ENCODE measurements at regions not wholly inside any gene's neighbourhood (a gene's known extent, or its start where the extent isn't known, plus 50 kb on each side); places are given as distances from the start of the nearest gene placed in this dataset.

GRCh38 chr14:71780075-71780474 is 152.2 kb upstream of the RGS6 start:
- H3K36me3 ChIP-seq (ENCODE audit: control insufficient read depth in 1 of 2, insufficient read depth in 2 of 2, low read depth in 1 of 2, low read length in 2 of 2): no peaks in the 10 kb centered on the region
- H3K18ac ChIP-seq (ENCODE audit: low read depth in 1 of 2, low read length in 2 of 2): no peak overlapping the region
- no peak overlapping the region for H2AFZ ChIP-seq (ENCODE audit: low read depth, low read length)
- no peak overlapping the region for H4K91ac ChIP-seq (ENCODE audit: low read length)
- H3K4me3 ChIP-seq (ENCODE audit: insufficient read depth in 1 of 2, low read depth in 1 of 2, low read length in 2 of 2): no peak overlapping the region
- H3K79me1 ChIP-seq (replicated peaks; ENCODE audit: low read length, poor library complexity, severe bottlenecking): no peaks in the 10 kb centered on the region
- no peaks in the 10 kb centered on the region for H3K9me3 ChIP-seq (ENCODE audit: control insufficient read depth, low read length)
- H2AK5ac ChIP-seq (ENCODE audit: low read length, severe bottlenecking): no peak overlapping the region
- no peak overlapping the region for H2BK120ac ChIP-seq (ENCODE audit: low read depth, low read length)
- H3K27me3 ChIP-seq (ENCODE audit: control insufficient read depth in 1 of 2, insufficient read depth in 1 of 2, low read length in 2 of 2): no peaks in the 10 kb centered on the region
- no peaks in the 10 kb centered on the region for H3K4me1 ChIP-seq (ENCODE audit: control insufficient read depth, insufficient read depth, low read depth, low read length)
- WGBS: 73% methylated on average over 2 of the region's 2 CpGs
- H2BK15ac ChIP-seq (ENCODE audit: low read depth, poor library complexity, severe bottlenecking): no peak overlapping the region
- no peak overlapping the region for H3K27ac ChIP-seq (ENCODE audit: low read length, poor library complexity, severe bottlenecking)
- H3K4me2 ChIP-seq (ENCODE audit: low read length, poor library complexity, severe bottlenecking): no peak overlapping the region
- no peak overlapping the region for H4K8ac ChIP-seq (ENCODE audit: low read length)
- H3K9ac ChIP-seq (ENCODE audit: low read length): no peak overlapping the region
- H3K23ac ChIP-seq (ENCODE audit: low read length in 2 of 2): no peak overlapping the region
- no peak overlapping the region for H2BK5ac ChIP-seq (ENCODE audit: low read depth, low read length, poor library complexity, severe bottlenecking)
- H2BK12ac ChIP-seq (ENCODE audit: low read length in 2 of 2): no peak overlapping the region
- no peak overlapping the region for H3K14ac ChIP-seq (ENCODE audit: low read length in 2 of 2)
- no peak overlapping the region for H3K4ac ChIP-seq (ENCODE audit: low read depth in 1 of 2, low read length in 2 of 2)
- DNase-seq: no peak

- Histone ChIP-seq H3K4me2 (ENCODE audit: low read length, poor library complexity, severe bottlenecking) (no peak overlapping the region), H2BK12ac (ENCODE audit: low read length in 2 of 2) (no peak overlapping the region), H3K9me3 (ENCODE audit: control insufficient read depth, low read length) (no peaks in the 10 kb centered on the region), H3K9ac (ENCODE audit: low read length) (no peak overlapping the region), H4K91ac (ENCODE audit: low read length) (no peak overlapping the region), H2BK120ac (ENCODE audit: low read depth, low read length) (no peak overlapping the region), H2AK5ac (ENCODE audit: low read length, severe bottlenecking) (no peak overlapping the region), H2BK5ac (ENCODE audit: low read depth, low read length, poor library complexity, severe bottlenecking) (no peak overlapping the region), H3K79me1 (replicated peaks; ENCODE audit: low read length, poor library complexity, severe bottlenecking) (no peaks in the 10 kb centered on the region), H3K4me1 (ENCODE audit: control insufficient read depth, insufficient read depth, low read depth, low read length) (no peaks in the 10 kb centered on the region), H3K18ac (ENCODE audit: low read depth in 1 of 2, low read length in 2 of 2) (no peak overlapping the region), H3K4ac (ENCODE audit: low read depth in 1 of 2, low read length in 2 of 2) (no peak overlapping the region), H3K36me3 (ENCODE audit: control insufficient read depth in 1 of 2, insufficient read depth in 2 of 2, low read depth in 1 of 2, low read length in 2 of 2) (no peaks in the 10 kb centered on the region), H3K14ac (ENCODE audit: low read length in 2 of 2) (no peak overlapping the region), H3K23ac (ENCODE audit: low read length in 2 of 2) (no peak overlapping the region), H3K4me3 (ENCODE audit: insufficient read depth in 1 of 2, low read depth in 1 of 2, low read length in 2 of 2) (no peak overlapping the region), H2AFZ (ENCODE audit: low read depth, low read length) (no peak overlapping the region), H4K8ac (ENCODE audit: low read length) (no peak overlapping the region), H2BK15ac (ENCODE audit: low read depth, poor library complexity, severe bottlenecking) (no peak overlapping the region), H3K27ac (ENCODE audit: low read length, poor library complexity, severe bottlenecking) (no peak overlapping the region), H3K27me3 (ENCODE audit: control insufficient read depth in 1 of 2, insufficient read depth in 1 of 2, low read length in 2 of 2) (no peaks in the 10 kb centered on the region)
- no peak for DNase-seq
- WGBS: 48% methylated on average over 1 of the region's 3 CpGs
Measured at GRCh38 chr14:71780822-71781221, 151.4 kb upstream of the RGS6 start.

DNA sequence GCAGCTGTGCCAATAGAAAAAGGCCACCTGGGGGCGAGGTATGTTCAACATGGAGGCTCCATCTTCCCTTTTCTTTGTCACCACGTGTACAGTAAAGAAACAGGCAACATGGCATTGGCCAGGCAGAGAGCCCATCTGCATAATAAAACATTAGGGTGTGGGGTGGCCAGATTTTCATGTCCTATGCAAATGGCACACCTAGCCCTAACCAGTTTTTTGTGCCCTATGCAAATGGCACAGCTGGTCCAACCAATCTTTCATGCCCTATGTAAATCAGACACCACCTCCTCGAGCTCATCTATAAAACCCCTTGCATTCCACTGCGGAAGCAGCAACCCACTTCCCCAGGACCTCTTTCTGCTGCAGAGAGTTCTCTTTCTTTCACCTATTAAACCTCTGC is 149.1 kb upstream of the RGS6 start:
- H3K4me2 ChIP-seq (ENCODE audit: low read length, poor library complexity, severe bottlenecking): no peak overlapping the region
- H3K4me3 ChIP-seq (ENCODE audit: insufficient read depth in 1 of 2, low read depth in 1 of 2, low read length in 2 of 2): no peak overlapping the region
- H2BK120ac ChIP-seq (ENCODE audit: low read depth, low read length): no peak overlapping the region
- DNase-seq: no peak
- no peak overlapping the region for H3K9ac ChIP-seq (ENCODE audit: low read length)
- no peaks in the 10 kb centered on the region for H3K27me3 ChIP-seq (ENCODE audit: control insufficient read depth in 1 of 2, insufficient read depth in 1 of 2, low read length in 2 of 2)
- H3K27ac ChIP-seq (ENCODE audit: low read length, poor library complexity, severe bottlenecking): no peak overlapping the region
- H2BK12ac ChIP-seq (ENCODE audit: low read length in 2 of 2): no peak overlapping the region
- H4K91ac ChIP-seq (ENCODE audit: low read length): peak overlapping the region; percentile 15
- H3K23ac ChIP-seq (ENCODE audit: low read length in 2 of 2): no peak overlapping the region
- no peaks in the 10 kb centered on the region for H3K4me1 ChIP-seq (ENCODE audit: control insufficient read depth, insufficient read depth, low read depth, low read length)
- no peak overlapping the region for H3K4ac ChIP-seq (ENCODE audit: low read depth in 1 of 2, low read length in 2 of 2)
- no peak overlapping the region for H2BK5ac ChIP-seq (ENCODE audit: low read depth, low read length, poor library complexity, severe bottlenecking)
- no peak overlapping the region for H3K14ac ChIP-seq (ENCODE audit: low read length in 2 of 2)
- H2AK5ac ChIP-seq (ENCODE audit: low read length, severe bottlenecking): no peak overlapping the region
- H3K36me3 ChIP-seq (ENCODE audit: control insufficient read depth in 1 of 2, insufficient read depth in 2 of 2, low read depth in 1 of 2, low read length in 2 of 2): no peaks in the 10 kb centered on the region
- H3K18ac ChIP-seq (ENCODE audit: low read depth in 1 of 2, low read length in 2 of 2): no peak overlapping the region
- H3K79me1 ChIP-seq (replicated peaks; ENCODE audit: low read length, poor library complexity, severe bottlenecking): no peaks in the 10 kb centered on the region
- no peak overlapping the region for H2BK15ac ChIP-seq (ENCODE audit: low read depth, poor library complexity, severe bottlenecking)
- H2AFZ ChIP-seq (ENCODE audit: low read depth, low read length): no peak overlapping the region
- 45% methylated on average over 3 of the region's 4 CpGs for WGBS
- H4K8ac ChIP-seq (ENCODE audit: low read length): no peak overlapping the region
- no peaks in the 10 kb centered on the region for H3K9me3 ChIP-seq (ENCODE audit: control insufficient read depth, low read length)

GRCh38 chr14:71783786-71784185 is 148.4 kb upstream of the RGS6 start:
- no peak overlapping the region for H3K14ac ChIP-seq (ENCODE audit: low read length in 2 of 2)
- H3K18ac ChIP-seq (ENCODE audit: low read depth in 1 of 2, low read length in 2 of 2): no peak overlapping the region
- no peak overlapping the region for H4K8ac ChIP-seq (ENCODE audit: low read length)
- H3K9ac ChIP-seq (ENCODE audit: low read length): no peak overlapping the region
- H4K91ac ChIP-seq (ENCODE audit: low read length): no peak overlapping the region
- no peak overlapping the region for H3K4me2 ChIP-seq (ENCODE audit: low read length, poor library complexity, severe bottlenecking)
- H3K4me3 ChIP-seq (ENCODE audit: insufficient read depth in 1 of 2, low read depth in 1 of 2, low read length in 2 of 2): no peak overlapping the region
- no peaks in the 10 kb centered on the region for H3K27me3 ChIP-seq (ENCODE audit: control insufficient read depth in 1 of 2, insufficient read depth in 1 of 2, low read length in 2 of 2)
- H3K36me3 ChIP-seq (ENCODE audit: control insufficient read depth in 1 of 2, insufficient read depth in 2 of 2, low read depth in 1 of 2, low read length in 2 of 2): no peaks in the 10 kb centered on the region
- WGBS: 74% methylated on average over 4 of the region's 4 CpGs
- H2BK15ac ChIP-seq (ENCODE audit: low read depth, poor library complexity, severe bottlenecking): no peak overlapping the region
- H3K23ac ChIP-seq (ENCODE audit: low read length in 2 of 2): no peak overlapping the region
- no peak overlapping the region for H2BK5ac ChIP-seq (ENCODE audit: low read depth, low read length, poor library complexity, severe bottlenecking)
- H3K27ac ChIP-seq (ENCODE audit: low read length, poor library complexity, severe bottlenecking): no peak overlapping the region
- H2AFZ ChIP-seq (ENCODE audit: low read depth, low read length): no peak overlapping the region
- no peak overlapping the region for H2BK120ac ChIP-seq (ENCODE audit: low read depth, low read length)
- DNase-seq: no peak
- H3K4me1 ChIP-seq (ENCODE audit: control insufficient read depth, insufficient read depth, low read depth, low read length): no peaks in the 10 kb centered on the region
- H3K79me1 ChIP-seq (replicated peaks; ENCODE audit: low read length, poor library complexity, severe bottlenecking): no peaks in the 10 kb centered on the region
- no peak overlapping the region for H2BK12ac ChIP-seq (ENCODE audit: low read length in 2 of 2)
- no peaks in the 10 kb centered on the region for H3K9me3 ChIP-seq (ENCODE audit: control insufficient read depth, low read length)
- H3K4ac ChIP-seq (ENCODE audit: low read depth in 1 of 2, low read length in 2 of 2): no peak overlapping the region
- H2AK5ac ChIP-seq (ENCODE audit: low read length, severe bottlenecking): no peak overlapping the region

All from mesenchymal stem cell (in vitro differentiated cells and primary cell).